ENCODE measurements at regions not wholly inside any gene's neighbourhood (a gene's known extent, or its start where the extent isn't known, plus 50 kb on each side); places are given as distances from the start of the nearest gene placed in this dataset.

DNA sequence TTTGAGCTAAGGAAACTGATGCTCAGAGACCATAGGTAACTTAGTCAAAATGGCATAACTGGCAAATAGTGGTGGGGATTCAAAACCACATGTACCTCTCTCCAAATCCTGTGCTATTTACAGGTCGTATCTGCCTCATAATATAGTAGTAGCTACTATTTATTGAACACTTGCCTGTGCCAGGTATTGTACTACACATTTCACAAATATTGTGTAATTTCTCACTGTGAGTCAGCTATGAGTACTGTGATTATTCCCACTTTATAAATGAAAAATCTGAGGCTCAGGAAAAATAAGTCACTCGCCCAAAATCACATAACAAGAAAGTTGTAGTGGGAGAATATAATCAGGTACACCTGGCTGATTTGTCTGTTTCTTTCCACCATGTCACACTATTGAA, 199.8 kb upstream of the FAT3 start:
- TF ChIP-seq, protein P1, sequence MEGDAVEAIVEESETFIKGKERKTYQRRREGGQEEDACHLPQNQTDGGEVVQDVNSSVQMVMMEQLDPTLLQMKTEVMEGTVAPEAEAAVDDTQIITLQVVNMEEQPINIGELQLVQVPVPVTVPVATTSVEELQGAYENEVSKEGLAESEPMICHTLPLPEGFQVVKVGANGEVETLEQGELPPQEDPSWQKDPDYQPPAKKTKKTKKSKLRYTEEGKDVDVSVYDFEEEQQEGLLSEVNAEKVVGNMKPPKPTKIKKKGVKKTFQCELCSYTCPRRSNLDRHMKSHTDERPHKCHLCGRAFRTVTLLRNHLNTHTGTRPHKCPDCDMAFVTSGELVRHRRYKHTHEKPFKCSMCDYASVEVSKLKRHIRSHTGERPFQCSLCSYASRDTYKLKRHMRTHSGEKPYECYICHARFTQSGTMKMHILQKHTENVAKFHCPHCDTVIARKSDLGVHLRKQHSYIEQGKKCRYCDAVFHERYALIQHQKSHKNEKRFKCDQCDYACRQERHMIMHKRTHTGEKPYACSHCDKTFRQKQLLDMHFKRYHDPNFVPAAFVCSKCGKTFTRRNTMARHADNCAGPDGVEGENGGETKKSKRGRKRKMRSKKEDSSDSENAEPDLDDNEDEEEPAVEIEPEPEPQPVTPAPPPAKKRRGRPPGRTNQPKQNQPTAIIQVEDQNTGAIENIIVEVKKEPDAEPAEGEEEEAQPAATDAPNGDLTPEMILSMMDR (IDR thresholded peaks at IDR 0.05; ENCODE audit: low read depth, low read length) = no peak
- TF ChIP-seq EZH2phosphoT487 (IDR thresholded peaks at IDR 0.05; ENCODE audit: low read depth) = no peak
